Lower lobe of right lung (tissue), 1 donor: ENCODE measurements at regions not wholly inside any gene's neighbourhood (a gene's known extent, or its start where the extent isn't known, plus 50 kb on each side); places are given as distances from the start of the nearest gene placed in this dataset. TPM values are rescaled to one million over a fixed set of nuclear protein-coding genes. Genes with fewer than 3 reads are reported as not detected.

Experiments
- microRNA-seq: library from miRNA; unstranded; fragments of <30 nt; microRNA quantifications from one replicate; pipeline ENCODE4 v1.2.0, GENCODE V29; 2020; ENCODE audit warnings: borderline number of aligned reads
- donor health status: DM: no; HTN: yes; CAD: no; lungs with severe emphysema.

Small RNAs in the stretch of these regions (microRNA-seq; reads per million reads assigned to microRNA genes)
- gene MIR4436B2 = not detected
